ENCODE measurements at regions not wholly inside any gene's neighbourhood (a gene's known extent, or its start where the extent isn't known, plus 50 kb on each side); places are given as distances from the start of the nearest gene placed in this dataset.

- TF ChIP-seq CTCF (IDR thresholded peaks at IDR 0.05; ENCODE audit: low read length) = no peak
- no peak for TF ChIP-seq EZH2 (IDR thresholded peaks at IDR 0.05; ENCODE audit: borderline replicate concordance, low read length)
Observed at GRCh38 chr3:66606126-66606525, 105.3 kb upstream of the LRIG1 start.
